HepG2 (cell line): ENCODE measurements at regions not wholly inside any gene's neighbourhood (a gene's known extent, or its start where the extent isn't known, plus 50 kb on each side); places are given as distances from the start of the nearest gene placed in this dataset.

Experiments used
- ATAC-seq: fragments of 200-7000 bp; cut with Tn5 transposase; 3 replicates; pipeline ENCODE4 v1.9.1; 2020; ENCODE audit warnings: mild to moderate bottlenecking, moderate library complexity
- BruUV-seq: library from RNA; stranded (reverse); fragments of 400-500 nt; replicated peaks from 2 replicates; lab custom pipeline; 2021; lab: Mats Ljungman, UMichigan
- CTCF ChIA-PET: fragments of 300-600 bp; formaldehyde crosslinking; extraction: SDS; loops from one replicate; lab custom pipeline; 2021; ENCODE audit warnings: low total read pairs, inconsistent platforms, low intra/inter-chr PET ratio; lab: Yijun Ruan, JAX
- POLR2A ChIA-PET: fragments of 350-600 bp; sonication (Branson Sonifier 250); formaldehyde crosslinking; loops from one replicate; lab custom pipeline; 2020; ENCODE audit warnings: antibody characterized with exemption, inconsistent platforms; lab: Yijun Ruan, JAX
- DNase-seq: peaks from one replicate; pipeline ENCODE4 v3.0.0-alpha.2; 2015; ENCODE audit warnings: low spot score
- FAIRE-seq: peaks from 3 replicates; lab custom pipeline; 2011; peaks lifted over from hg19 to GRCh38; lab: Jason Lieb, UNC
- H2AFZ ChIP-seq: one replicate; pipeline ENCODE4 v1.6.1; 2011; ENCODE audit warnings: low read length, inconsistent platforms
- H3K27ac ChIP-seq: fragments of 300-600 bp; 3 replicates; pipeline ENCODE4 v1.8.0; 2011; ENCODE audit warnings: mixed run types, mild to moderate bottlenecking, mixed read lengths, low read length, inconsistent platforms; ENCODE audit not compliant: insufficient read depth; ENCODE audit errors: extremely low read length
- H3K27me3 ChIP-seq, 2 experiments: fragments of 200-600 bp in 1 of 2; 2 replicates in 1 of 2; 3 replicates in 1 of 2; pipeline versions ENCODE4 v1.6.0 to v1.8.0; 2011; ENCODE audit warnings: low read length in 2 of 2, mild to moderate bottlenecking in 2 of 2, moderate library complexity in 2 of 2, inconsistent platforms in 1 of 2; ENCODE audit not compliant: insufficient read depth in 2 of 2, control insufficient read depth in 1 of 2
- H3K36me3 ChIP-seq, 2 experiments: fragments of 200-600 bp in 1 of 2; replicated peaks in 1 of 2; 2 replicates in 1 of 2; 3 replicates in 1 of 2; pipeline versions ENCODE4 v1.5.1 to v1.8.0; 2011; ENCODE audit warnings: low read length in 2 of 2, inconsistent platforms in 1 of 2; ENCODE audit not compliant: insufficient read depth in 2 of 2, control insufficient read depth in 1 of 2
- H3K4me1 ChIP-seq: 2 replicates; pipeline ENCODE4 v1.5.1; 2012; ENCODE audit warnings: low read length, inconsistent platforms; ENCODE audit not compliant: insufficient read depth
- H3K4me2 ChIP-seq: 2 replicates; pipeline ENCODE4 v1.6.0; 2011; ENCODE audit warnings: low read depth, low read length, inconsistent platforms
- H3K4me3 ChIP-seq, 3 experiments: fragments of 200-600 bp in 1 of 3; sonication (generic), shearing (Covaris generic) in 1 of 3; replicated peaks in 1 of 3; 2 replicates each; pipeline ENCODE4 v1.5.1; 2011 to 2016; ENCODE audit warnings: low read length in 3 of 3, inconsistent platforms in 2 of 3, low read depth in 2 of 3, mild to moderate bottlenecking in 2 of 3, control low read depth in 1 of 3, mixed read lengths in 1 of 3; ENCODE audit not compliant: insufficient read depth in 1 of 3
- H3K79me2 ChIP-seq: one replicate; pipeline ENCODE4 v1.6.1; 2011; ENCODE audit warnings: low read length, inconsistent platforms; ENCODE audit not compliant: insufficient read depth
- H3K9ac ChIP-seq: 2 replicates; pipeline ENCODE4 v1.6.0; 2011; ENCODE audit warnings: mild to moderate bottlenecking, low read depth, low read length, inconsistent platforms; ENCODE audit not compliant: insufficient read depth
- H3K9me3 ChIP-seq: 2 replicates; pipeline ENCODE4 v1.5.1; 2012; ENCODE audit warnings: mild to moderate bottlenecking, low read length
- H4K20me1 ChIP-seq: 2 replicates; pipeline ENCODE4 v1.6.0; 2011; ENCODE audit warnings: inconsistent platforms, mild to moderate bottlenecking, low read length, moderate library complexity; ENCODE audit not compliant: insufficient read depth
- FIP1L1 ChIP-seq: fragments of 200-400 bp; formaldehyde crosslinking; IDR thresholded peaks from 2 replicates; pipeline ENCODE4 v1.6.1; 2018; ENCODE audit warnings: low read depth, mild to moderate bottlenecking, low read length, moderate library complexity, borderline replicate concordance; ENCODE audit not compliant: insufficient read depth
- GLI4 ChIP-seq: sonication (generic); formaldehyde crosslinking; IDR thresholded peaks from 2 replicates; pipeline ENCODE4 v1.5.1; 2020; ENCODE audit warnings: missing genetic modification reagents, mild to moderate bottlenecking, moderate library complexity, borderline replicate concordance
- LRRFIP1 ChIP-seq: sonication (generic); formaldehyde crosslinking; conservative IDR thresholded peaks from 2 replicates; pipeline ENCODE4 v1.4.0; 2020; ENCODE audit warnings: missing genetic modification reagents
- NFYB ChIP-seq: sonication (generic); formaldehyde crosslinking; IDR thresholded peaks from 2 replicates; pipeline ENCODE4 v1.4.0; 2020; ENCODE audit warnings: missing genetic modification reagents
- RXRB ChIP-seq: IDR thresholded peaks from 2 replicates; pipeline ENCODE4 v1.6.1; 2016; ENCODE audit warnings: borderline replicate concordance, missing genetic modification reagents, missing compliant biosample characterization
- ZBTB40 ChIP-seq, 2 experiments: fragments of 450-650 bp in 1 of 2; sonication (generic) in 1 of 2; formaldehyde crosslinking in 1 of 2; IDR thresholded peaks; 2 replicates each; pipeline versions ENCODE4 v1.6.1 to v1.8.0; 2016 to 2022; ENCODE audit warnings: antibody characterized with exemption in 1 of 2, mild to moderate bottlenecking in 1 of 2, missing genetic modification reagents in 1 of 2
- ZBTB7B ChIP-seq: sonication (generic); formaldehyde crosslinking; IDR thresholded peaks from 2 replicates; pipeline ENCODE4 v1.4.0; 2020; ENCODE audit warnings: missing genetic modification reagents
- WGBS: methylation state at CpG from one replicate; pipeline ENCODE4 v1.1.6; 2017; ENCODE audit warnings: low lambda C conversion rate; 5-methylcytosine and 5-hydroxymethylcytosine counted together
- in situ Hi-C: cut with HindIII; loops from 2 replicates; pipeline ENCODE4 v1.10.0; 2017; ENCODE audit warnings: low pct_unique_long_range_greater_than_20kb; ENCODE audit not compliant: extremely low pct_ligation_motif_present
- intact Hi-C: fragments of 100-400 bp; cut with micrococcal nuclease; formaldehyde crosslinking; loops from one replicate; pipeline ENCODE4 v1.10.0; 2022; ENCODE audit not compliant: unreplicated experiment

GRCh38 chrY:21246780-21247179 is 264.4 kb upstream of the RBMY1B start:
- Histone ChIP-seq H3K27ac (no peak overlapping the region), H3K36me3 (no peaks in the 10 kb centered on the region), H3K9me3 (peaks cover 79% of the 10 kb centered on the region), H4K20me1 (no peaks in the 10 kb centered on the region), H3K4me1 (no peaks in the 10 kb centered on the region), H3K9ac (no peak overlapping the region), H3K79me2 (no peaks in the 10 kb centered on the region), H3K4me2 (no peak overlapping the region), H2AFZ (no peak overlapping the region), H3K27me3 (no peaks in the 10 kb centered on the region), H3K4me3 (no peak overlapping the region)
- no peak for ATAC-seq
- intact Hi-C loops (no loop called here), in situ Hi-C loops (no loop called here)
- WGBS: 2% methylated on average over 5 of the region's 5 CpGs
- FAIRE-seq: no peak
- no peak for TF ChIP-seq GLI4 (CRISPR knock-in tag)
- no peak for TF ChIP-seq LRRFIP1 (CRISPR knock-in tag)
- TF ChIP-seq ZBTB7B: no peak
- no peak for TF ChIP-seq NFYB (CRISPR knock-in tag)
- no peak for TF ChIP-seq FIP1L1
- no peak for DNase-seq
- ChIA-PET POLR2A (no interaction called here), CTCF (no interaction called here)
- BruUV-seq: no TSS peak

- ATAC-seq (no peak), DNase-seq (no peak), FAIRE-seq (no peak)
- no TSS peak for BruUV-seq
- ChIA-PET POLR2A (no interaction called here), CTCF (no interaction called here)
- Histone ChIP-seq H3K9me3 (peaks cover 62% of the 10 kb centered on the region), H3K4me1 (no peaks in the 10 kb centered on the region), H3K4me3 (no peak overlapping the region), H3K27ac (no peak overlapping the region), H3K36me3 (no peaks in the 10 kb centered on the region), H3K27me3 (no peaks in the 10 kb centered on the region), H3K9ac (no peak overlapping the region), H3K79me2 (no peaks in the 10 kb centered on the region), H3K4me2 (no peak overlapping the region), H4K20me1 (no peaks in the 10 kb centered on the region), H2AFZ (no peak overlapping the region)
- in situ Hi-C loops (no loop called here), intact Hi-C loops (no loop called here)
- WGBS: 10% methylated on average over 3 of the region's 5 CpGs
- TF ChIP-seq RXRB (CRISPR knock-in tag) (no peak), ZBTB40 (IDR thresholded peaks at IDR 0.05) (no peak), ZBTB40 (CRISPR knock-in tag; IDR thresholded peaks at IDR 0.05) (no peak)
Measured at GRCh38 chrY:21248591-21248990, 262.5 kb upstream of the RBMY1B start.
